ENCODE measurements at regions not wholly inside any gene's neighbourhood (a gene's known extent, or its start where the extent isn't known, plus 50 kb on each side); places are given as distances from the start of the nearest gene placed in this dataset.

GRCh38 chr2:136424112-136424511 is 306.2 kb upstream of the CXCR4 start:
- DNase-seq (no peak), ATAC-seq (ENCODE audit: poor library complexity) (no peak)
- intact Hi-C loops (cut with DNase I), result loop anchor here (10.0 kb wide), 2 partner anchors 241 to 1411 kb away; no protein-coding TSS in a partner anchor

- ATAC-seq (ENCODE audit: poor library complexity), result peak; percentile 97
- intact Hi-C loops (cut with DNase I), result loop anchor here (10.0 kb wide), 2 partner anchors 241 to 1411 kb away; no protein-coding TSS in a partner anchor
- peak; percentile 75 for DNase-seq
These were observed 305.6 kb upstream of the CXCR4 start for GRCh38 chr2:136423516-136423996.

GRCh38 chr2:136422512-136422911 is 304.6 kb upstream of the CXCR4 start:
- ATAC-seq (ENCODE audit: poor library complexity), result no peak
- intact Hi-C loops (cut with DNase I), result loop anchor here (10.0 kb wide), 2 partner anchors 242 to 1412 kb away; no protein-coding TSS in a partner anchor
- DNase-seq, result no peak

- ATAC-seq (ENCODE audit: poor library complexity) (no peak), DNase-seq (no peak)
- intact Hi-C loops (cut with DNase I), result loop anchor here (10.0 kb wide), 2 partner anchors 244 to 1414 kb away; no protein-coding TSS in a partner anchor
These were observed 302.4 kb upstream of the CXCR4 start for GRCh38 chr2:136420346-136420745.

- DNase-seq (no peak), ATAC-seq (ENCODE audit: poor library complexity) (no peak)
- intact Hi-C loops (cut with DNase I), result no loop called here
These were observed 294.0 kb upstream of the CXCR4 start for GRCh38 chr2:136411946-136412345.

GRCh38 chr2:136410673-136411072 is 292.7 kb upstream of the CXCR4 start:
- intact Hi-C loops (cut with DNase I), result no loop called here
- DNase-seq (no peak), ATAC-seq (ENCODE audit: poor library complexity) (no peak)

DNA sequence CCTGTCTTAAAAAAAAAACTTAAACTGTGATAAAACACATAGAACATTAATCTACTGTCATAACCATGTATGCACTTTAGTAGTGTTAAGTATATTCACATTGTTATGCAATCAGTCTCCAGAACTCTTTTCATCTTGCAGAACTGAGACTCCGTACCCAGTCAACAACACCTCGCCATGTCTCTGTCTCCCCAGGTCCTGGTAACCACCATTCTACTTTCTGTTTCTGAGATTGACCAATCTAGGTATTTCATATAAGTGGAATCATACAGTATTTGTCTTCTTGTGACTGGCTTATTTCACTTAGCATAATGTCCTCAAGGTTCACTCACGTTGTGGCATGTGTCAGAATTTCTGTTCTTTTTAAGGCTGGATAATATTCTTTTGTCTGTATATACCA is 290.8 kb upstream of the CXCR4 start:
- ATAC-seq (ENCODE audit: poor library complexity) (no peak), DNase-seq (no peak)
- intact Hi-C loops (cut with DNase I), result no loop called here

GRCh38 chr2:136407952-136408318 is 290.0 kb upstream of the CXCR4 start:
- ATAC-seq (ENCODE audit: poor library complexity) (no peak), DNase-seq (no peak)
- intact Hi-C loops (cut with DNase I), result no loop called here

- ATAC-seq (ENCODE audit: poor library complexity) (no peak), DNase-seq (no peak)
- intact Hi-C loops (cut with DNase I), result no loop called here
These were observed 289.4 kb upstream of the CXCR4 start for GRCh38 chr2:136407117-136407951.

GRCh38 chr2:136404925-136405324 is 287.0 kb upstream of the CXCR4 start:
- intact Hi-C loops (cut with DNase I), result no loop called here

DNA sequence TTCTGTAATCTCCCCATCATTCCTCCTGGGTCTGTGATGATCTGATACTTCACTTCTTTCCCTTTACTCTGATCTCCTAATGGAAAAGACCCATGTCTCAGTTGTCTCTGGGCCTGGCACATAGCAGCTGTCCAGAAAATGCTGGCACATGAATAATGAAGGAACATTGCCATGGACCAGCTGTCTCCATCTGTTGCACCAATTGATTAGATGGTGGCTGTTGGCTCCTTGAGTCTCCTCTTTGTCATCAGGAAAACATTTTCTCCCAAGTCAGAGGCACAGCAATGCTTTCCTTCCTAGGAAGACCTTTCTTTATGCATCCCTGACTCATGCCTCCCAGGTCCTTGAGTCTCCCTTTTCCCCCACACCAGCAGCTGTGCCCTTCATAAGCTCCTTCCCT is 286.2 kb upstream of the CXCR4 start:
- intact Hi-C loops (cut with DNase I), result no loop called here
- DNase-seq, result no peak
- no peak for ATAC-seq (ENCODE audit: poor library complexity)

More at GRCh38 chr2:136404925-136405324, 287.0 kb upstream of the CXCR4 start:
- no peak for DNase-seq
- no peak for ATAC-seq (ENCODE audit: poor library complexity)

DNA sequence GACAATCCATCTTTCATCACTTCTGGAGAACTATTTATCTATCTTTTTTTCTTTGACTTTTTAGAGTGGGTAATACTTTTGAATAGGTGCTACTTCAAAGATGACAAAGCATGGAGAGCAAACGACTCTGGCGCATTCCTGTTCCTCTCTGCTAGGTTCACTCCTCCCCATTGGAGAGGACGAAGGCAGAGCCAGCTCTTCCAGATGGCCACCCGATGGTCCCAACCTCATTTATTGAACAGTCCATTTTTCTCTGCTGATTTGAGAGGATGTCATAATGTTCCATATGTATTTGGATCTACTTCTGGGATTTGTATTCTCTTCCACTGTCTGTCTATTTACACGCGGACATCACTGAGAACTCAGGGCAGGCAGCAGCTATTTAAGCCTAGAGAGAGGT is 284.3 kb upstream of the CXCR4 start:
- intact Hi-C loops (cut with DNase I), result no loop called here
- DNase-seq (no peak), ATAC-seq (ENCODE audit: poor library complexity) (peak; percentile 43)

- no peak for ATAC-seq (ENCODE audit: poor library complexity)
- no peak for DNase-seq
- intact Hi-C loops (cut with DNase I), result no loop called here
These were observed 281.8 kb upstream of the CXCR4 start for GRCh38 chr2:136399667-136400289.

- ATAC-seq (ENCODE audit: poor library complexity), result no peak
- intact Hi-C loops (cut with DNase I), result no loop called here
- DNase-seq, result no peak
These were observed 277.6 kb upstream of the CXCR4 start for GRCh38 chr2:136395582-136395981.

- intact Hi-C loops (cut with DNase I), result no loop called here
- ATAC-seq (ENCODE audit: poor library complexity) (no peak), DNase-seq (no peak)
These were observed 276.4 kb upstream of the CXCR4 start for GRCh38 chr2:136394136-136395060.

GRCh38 chr2:136393514-136393913 is 275.6 kb upstream of the CXCR4 start:
- no peak for DNase-seq
- intact Hi-C loops (cut with DNase I), result no loop called here
- ATAC-seq (ENCODE audit: poor library complexity), result no peak

- DNase-seq (no peak), ATAC-seq (ENCODE audit: poor library complexity) (no peak)
- intact Hi-C loops (cut with DNase I), result no loop called here
These were observed 275.1 kb upstream of the CXCR4 start for GRCh38 chr2:136392897-136393505.

GRCh38 chr2:136389809-136390208 is 271.9 kb upstream of the CXCR4 start:
- DNase-seq (no peak), ATAC-seq (ENCODE audit: poor library complexity) (no peak)
- intact Hi-C loops (cut with DNase I), result no loop called here

GRCh38 chr2:136386046-136386445 is 268.1 kb upstream of the CXCR4 start:
- intact Hi-C loops (cut with DNase I), result no loop called here
- ATAC-seq (ENCODE audit: poor library complexity), result peak; percentile 82
- DNase-seq, result no peak

Data from Right ventricle myocardium superior (tissue), 1 donor.